HuH-7 (cell line): ENCODE measurements at regions not wholly inside any gene's neighbourhood (a gene's known extent, or its start where the extent isn't known, plus 50 kb on each side); places are given as distances from the start of the nearest gene placed in this dataset.
"Not testable (repeated sequence)": the region's sequence is repeated elsewhere in the genome, so short reads cannot be mapped to it uniquely, and the experiment has no call there.

Source experiments
- DNase-seq: peaks from one replicate; pipeline ENCODE4 v3.0.0; 2011; ENCODE audit warnings: low spot score

DNA sequence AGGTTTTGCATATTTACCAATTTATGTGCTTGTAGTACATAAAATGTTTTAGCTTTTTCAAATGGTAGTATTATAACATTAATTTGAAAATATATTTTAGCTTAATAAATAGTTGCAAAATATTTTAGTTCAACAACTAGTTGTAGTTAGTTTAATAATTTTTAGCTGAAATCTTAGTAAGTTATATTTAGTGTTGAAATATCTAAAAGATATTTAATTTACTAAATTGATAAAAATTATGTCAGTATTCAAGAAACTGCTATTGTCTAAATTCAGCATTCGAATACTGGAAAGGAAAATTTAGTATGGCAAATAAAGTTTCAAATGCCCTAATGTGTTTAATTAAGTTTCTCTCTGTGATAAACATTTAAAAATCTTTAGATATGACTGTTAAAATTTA, 754.5 kb upstream of the MIR17HG start:
- DNase-seq = no peak

DNA sequence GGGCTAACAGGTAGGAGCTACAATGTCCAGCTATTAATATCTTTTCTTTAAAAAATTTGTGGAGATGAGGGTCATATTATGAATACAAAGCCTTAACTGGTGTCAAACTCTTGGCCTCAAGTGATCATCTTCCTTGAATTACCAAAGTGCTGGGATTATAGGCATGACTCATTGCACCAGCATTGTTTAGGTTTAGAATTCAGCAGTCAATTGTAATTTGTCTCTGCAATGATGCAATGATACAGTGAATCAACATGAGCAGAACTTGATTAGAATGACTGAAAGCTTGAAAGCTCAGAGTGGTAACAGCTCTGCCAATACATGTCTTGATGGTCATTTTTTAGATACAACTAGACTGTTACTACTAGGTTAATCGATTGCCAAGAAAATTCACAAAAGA, 752.8 kb upstream of the MIR17HG start:
- no peak for DNase-seq

DNA sequence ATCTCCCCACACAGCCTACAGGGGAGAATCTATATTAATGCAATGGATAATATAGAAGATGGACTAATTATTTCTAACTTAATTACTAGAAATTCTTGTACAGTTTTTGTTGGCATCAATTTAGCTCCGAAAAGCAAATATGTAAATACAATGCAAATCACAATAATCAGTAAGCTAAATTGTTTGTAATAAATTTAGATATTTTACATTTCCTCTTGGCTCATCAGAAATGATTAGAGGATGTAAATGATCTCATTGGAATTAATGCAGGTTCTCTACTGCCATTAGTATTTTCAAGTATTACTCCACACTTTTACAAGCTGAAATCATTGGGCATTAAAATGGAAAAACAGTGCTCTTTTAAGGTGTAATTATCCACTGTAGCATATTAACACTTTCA, 741.8 kb upstream of the MIR17HG start:
- no peak for DNase-seq

DNA sequence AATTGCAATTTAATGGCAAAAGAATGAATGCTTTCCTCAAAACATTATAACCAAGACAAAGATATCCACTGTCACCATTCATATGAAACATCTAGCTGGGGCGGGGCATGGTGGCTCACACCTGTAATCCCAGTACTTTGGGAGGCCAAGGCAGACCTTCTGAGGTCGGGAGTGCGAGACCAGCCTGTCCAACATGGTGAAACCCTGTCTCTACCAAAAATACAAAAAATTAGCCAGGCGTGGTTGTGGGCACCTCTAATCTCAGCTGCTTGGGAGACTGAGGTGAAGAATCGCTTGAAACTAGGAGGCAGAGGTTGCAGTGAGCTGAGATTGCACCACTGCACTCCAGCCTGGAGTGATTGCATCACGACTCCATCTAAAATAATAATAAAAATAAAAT, 740.6 kb upstream of the MIR17HG start:
- DNase-seq = not testable (repeated sequence)

DNA sequence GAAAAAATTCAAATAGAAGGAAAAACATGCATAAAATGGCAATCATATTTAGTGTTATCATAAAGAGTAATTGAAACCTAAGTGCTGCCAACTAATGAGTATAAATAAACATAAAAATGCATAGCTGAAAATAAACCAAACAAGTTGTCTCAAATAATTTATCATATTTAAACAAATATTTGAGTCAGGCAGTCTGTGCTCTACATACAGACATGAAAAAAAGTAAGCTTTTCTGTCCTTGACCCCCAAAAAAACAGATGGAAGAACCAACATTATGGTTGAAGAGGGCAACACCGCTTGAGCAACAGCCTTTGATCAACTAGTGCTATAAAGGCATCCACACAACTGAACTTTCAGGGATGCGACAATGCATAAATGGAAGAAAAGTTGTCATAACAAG, 735.1 kb upstream of the MIR17HG start:
- no peak for DNase-seq

DNA sequence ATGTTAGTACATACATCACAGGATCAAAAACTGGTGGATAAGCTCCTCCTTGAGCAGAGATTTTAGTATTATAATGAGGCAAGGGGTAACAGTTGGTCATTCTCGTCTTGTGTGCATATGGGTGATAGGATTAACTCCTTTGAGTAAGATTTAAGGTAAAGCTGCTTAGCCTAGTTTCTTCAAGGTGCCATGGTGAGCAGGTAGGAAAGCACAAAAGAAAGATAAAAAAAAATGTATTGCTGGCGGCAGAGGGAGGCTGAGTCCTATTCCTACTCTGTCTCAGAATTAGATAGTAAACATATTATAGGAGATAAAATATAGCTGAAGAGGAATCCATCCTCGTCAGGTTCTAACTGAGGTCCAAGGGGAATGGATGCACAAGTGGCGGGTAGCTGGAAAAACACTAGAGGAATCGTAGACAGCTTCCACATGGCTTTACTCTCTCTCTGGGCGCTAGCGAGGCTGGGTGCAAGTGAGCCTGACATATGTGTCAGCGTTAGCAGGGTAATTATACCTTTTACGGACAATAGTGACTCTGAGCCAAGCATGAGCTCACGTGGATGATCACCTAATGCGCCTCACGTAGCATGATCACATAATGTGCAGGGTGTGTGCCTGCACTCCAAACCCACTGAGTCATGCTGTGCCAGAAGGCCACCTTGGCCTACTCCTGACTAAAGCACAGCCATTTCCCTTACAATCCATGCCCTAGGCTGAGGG, 734.3 kb upstream of the MIR17HG start:
- no peak for DNase-seq

DNA sequence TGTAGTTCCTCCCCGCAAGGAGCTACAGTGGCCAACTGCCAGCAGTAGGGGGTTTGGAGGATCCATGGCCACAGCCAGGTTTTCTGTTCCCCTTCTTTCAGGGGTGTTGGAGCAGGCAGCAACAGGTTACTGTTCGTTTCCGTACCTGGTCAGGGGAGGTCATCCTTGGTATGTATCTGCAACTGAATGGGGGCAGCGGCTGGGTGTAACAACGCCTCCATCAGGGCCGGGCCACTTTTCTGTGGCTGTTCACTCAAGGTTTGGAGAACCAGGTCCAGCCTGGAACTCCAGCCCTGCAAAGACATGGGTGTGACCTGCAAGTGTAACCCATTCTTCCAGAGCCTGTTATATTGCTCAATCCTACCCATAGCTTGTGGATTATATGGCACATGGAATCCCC, 732.3 kb upstream of the MIR17HG start:
- no peak for DNase-seq

DNA sequence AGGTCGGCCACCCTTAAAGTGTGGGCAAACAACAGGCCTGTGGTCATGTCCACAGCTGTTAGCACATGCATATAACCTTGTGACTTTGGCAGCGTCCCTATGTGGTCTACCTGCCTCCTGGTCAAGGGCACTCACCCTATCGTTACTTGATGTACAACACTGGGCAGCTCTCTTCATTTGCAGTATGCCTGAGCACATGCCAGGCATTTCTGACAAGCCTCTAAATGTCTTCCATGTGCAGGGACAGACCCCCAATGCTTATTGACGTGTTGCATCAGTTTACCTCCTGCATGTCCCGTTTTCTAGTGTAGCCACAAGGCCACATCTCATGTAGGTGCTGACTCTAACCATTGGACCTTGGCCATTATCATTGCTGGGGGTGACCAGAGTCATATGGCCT, 731.7 kb upstream of the MIR17HG start:
- no peak for DNase-seq

DNA sequence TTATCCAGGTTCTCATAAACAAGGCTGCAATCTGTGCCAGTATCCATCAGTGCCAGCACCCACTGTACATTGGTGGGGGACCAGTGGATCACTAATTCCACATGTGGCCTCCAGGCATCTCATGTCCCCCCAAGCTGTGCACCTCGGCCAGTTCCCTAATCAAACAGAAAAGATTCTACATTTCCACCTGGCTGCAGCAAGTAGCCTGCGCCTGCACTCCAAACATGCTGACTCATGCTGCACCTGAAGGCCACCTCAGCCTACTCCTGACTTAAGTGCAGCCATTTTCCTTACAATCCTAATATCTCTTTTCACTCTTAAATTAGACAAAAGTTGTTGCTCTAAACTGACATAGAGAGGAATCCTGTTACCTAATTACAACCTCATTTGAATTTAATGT, 729.4 kb upstream of the MIR17HG start:
- DNase-seq = no peak

DNA sequence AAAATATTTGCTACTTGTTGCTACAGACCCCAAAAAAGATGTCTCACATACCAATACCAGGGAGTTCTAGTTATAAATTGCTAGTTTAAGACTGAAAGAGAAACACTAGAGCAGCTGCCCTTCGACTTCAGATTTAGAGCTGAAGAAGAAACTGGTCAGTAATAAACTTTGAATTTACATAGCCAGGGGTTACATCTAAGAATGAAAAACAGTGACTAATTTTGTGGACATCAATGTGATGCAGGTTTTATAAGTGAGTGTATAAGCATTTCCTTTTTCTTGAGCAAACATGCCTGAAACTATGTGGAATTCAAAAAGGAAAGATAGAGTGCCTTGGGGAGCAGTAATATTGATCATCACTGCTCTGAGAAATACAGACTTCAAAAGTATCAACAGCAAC, 724.9 kb upstream of the MIR17HG start:
- no peak for DNase-seq

DNA sequence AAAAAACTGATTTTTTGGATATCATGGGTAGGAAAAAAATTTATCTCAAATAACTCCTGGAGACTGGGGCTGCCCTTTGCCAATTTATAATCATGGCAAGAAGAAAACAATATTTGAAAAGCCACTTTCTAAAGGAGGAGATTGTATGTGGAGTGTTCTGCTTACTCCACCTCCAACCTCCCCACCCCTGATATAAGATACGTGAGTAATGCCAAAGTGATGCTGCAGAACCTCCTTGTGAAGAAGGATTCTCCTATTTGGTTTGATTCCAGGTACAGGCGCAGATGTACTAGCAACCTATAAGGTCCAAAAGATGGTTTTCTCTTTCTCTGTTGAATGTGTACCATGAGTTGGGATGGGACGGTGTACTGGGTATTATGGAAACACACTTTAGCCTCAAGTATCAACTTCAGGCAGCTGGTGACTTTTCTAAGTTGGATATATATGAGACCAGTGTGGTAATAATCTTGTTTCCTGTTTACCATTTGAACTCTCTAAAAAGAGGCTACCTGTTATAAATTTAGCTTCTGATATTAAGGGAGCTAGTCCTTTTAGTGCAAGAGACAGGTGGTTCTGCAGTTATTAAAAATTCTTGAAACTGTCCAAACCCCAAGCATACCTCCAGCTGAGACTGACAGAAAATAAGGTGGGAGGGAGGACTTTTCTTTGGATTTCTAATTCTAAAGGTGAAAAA, 724.0 kb upstream of the MIR17HG start:
- DNase-seq = no peak

DNA sequence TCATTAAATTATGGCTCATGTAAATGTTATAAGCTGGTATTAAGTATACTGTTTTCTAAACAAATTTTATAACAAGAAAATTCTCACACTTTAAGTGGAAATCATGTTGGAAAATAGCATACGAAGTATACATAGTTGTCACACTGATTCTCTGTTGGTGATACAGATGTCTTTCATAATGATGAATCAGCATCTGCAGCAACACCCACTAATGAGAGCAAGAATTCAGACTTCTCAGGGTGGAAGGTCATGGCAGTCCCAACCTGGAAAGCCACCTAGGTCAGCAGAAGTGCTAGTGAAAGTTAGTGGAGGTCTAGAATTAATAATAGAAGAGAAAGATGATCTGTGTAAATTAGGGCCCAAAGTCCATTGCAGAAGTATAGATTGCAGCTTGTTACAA, 719.7 kb upstream of the MIR17HG start:
- DNase-seq = no peak

DNA sequence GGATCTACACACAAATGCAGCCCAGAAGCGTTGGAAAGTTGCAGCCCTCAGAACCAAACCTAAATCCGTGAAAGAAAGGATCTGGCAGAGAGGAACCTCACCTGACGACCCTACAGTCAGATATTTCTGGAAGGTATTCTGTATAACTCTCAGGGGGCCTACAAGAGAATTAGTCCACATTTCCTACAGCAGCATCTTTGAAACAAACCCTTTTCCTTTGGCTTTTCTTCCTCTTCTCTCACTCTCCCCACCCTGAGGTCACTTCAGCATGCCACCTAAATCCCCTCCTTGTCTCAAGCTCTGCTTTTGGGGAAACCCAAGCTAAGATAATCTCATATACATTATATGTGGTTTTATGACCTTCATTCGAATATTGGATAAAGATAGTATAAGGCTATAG, 719.0 kb upstream of the MIR17HG start:
- no peak for DNase-seq

DNA sequence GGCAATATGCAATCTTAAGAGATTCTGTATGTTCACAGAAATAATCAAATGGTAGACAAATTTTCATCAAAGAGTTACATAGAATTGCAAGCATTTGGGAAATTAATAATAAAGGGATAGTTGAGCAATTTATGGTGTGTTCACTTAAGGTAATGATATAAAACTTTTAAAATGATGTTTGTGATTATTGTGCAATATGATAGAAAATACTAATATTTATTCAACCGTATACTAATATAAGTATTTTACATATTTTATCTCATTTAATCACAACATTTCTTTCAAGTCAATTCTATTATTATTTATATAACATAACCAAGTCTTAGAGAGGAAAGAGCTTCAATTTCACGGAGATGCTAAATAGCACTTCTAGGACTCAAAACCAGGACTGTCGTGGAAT, 716.8 kb upstream of the MIR17HG start:
- no peak for DNase-seq

DNA sequence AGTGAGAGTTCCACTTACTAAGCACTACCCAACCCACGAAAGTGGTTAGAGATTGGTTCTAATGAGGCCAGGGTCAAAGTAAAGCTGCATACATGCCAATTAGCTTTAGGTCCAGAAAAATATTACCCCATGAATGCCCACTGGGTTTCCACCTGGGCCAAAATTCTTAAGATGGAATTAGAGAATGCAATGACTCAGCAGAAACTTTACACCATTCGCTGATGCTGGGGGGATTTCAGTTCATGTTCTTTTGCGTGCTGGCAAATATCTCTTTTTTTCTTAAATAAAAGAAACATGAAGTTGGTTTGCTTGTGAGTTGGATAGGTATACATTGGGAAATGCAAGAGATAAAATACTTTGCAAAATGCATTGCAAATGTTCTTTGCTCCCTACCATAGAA, 715.3 kb upstream of the MIR17HG start:
- no peak for DNase-seq

DNA sequence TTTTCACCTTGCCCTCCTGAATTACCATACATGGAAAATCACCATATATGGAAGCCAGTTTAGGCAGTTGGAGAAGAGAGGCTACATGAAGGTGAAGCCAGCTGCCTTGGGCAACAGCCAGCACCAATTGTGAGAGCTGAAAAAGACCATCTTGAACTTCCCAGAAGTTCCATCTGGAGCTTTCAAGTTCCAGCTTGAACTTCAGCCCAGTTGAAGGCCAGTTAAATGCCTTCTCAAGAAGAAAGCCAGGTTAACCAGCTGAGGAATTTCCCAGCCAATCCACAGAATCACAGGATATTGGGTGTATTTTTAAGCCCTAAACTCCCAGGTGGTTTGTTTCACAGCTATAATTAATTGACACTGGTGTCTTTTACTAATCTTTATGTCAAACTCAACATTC, 713.6 kb upstream of the MIR17HG start:
- DNase-seq = no peak

DNA sequence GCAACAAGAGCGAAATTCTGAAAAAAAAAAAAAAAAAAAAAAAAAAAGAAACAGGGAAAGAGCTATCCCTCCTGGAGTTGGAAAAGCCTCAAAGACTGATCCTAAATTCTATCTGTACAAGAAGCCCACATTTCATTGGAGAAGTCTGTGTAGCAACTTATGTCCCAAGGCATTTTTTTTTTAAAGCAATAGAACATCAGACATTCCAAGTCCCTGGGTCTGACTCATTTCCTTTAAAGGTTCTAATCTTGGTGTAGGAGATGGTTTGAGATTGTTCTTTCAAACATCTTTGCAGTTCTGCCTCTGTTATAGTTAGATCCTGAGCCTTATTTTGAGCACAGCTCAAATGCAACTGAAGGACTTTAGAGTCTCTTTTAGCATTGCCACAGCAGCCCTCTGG, 706.5 kb upstream of the MIR17HG start:
- DNase-seq = no peak

DNA sequence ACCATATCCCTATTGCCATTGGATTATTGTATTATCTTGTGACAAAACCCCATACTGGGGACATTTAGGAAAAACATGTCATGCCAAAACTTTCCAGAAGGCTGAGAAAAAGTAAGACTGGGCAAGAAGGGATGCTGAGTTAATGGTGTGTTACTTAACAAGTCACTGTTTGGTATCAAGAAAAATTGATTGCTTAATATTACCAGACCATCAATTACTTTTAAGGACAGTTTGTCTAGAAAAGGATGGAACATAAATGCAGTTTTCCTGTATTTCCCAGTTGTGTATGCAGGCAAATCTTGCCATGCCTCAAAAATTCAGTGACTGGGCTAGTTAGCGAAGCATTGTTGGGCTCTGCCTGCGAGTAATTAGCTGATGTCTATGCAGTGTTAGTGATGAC, 705.6 kb upstream of the MIR17HG start:
- DNase-seq = no peak

DNA sequence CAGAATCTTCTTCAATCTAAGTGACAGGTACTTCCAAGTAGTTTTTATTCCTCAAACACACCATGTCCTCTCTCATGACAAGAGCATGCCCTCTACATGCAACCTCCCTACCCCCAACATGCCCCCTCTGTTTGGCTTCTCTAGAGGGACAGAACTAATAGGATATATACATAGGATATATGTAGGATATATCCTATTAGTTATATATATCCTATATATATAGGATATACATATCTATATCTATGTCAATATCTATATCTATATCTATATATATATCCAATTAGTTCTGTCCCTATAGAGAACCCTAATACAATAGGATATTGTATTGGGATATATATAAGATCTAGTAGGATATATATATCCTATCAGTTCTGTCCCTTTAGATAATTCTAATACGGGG, 701.9 kb upstream of the MIR17HG start:
- no peak for DNase-seq

DNA sequence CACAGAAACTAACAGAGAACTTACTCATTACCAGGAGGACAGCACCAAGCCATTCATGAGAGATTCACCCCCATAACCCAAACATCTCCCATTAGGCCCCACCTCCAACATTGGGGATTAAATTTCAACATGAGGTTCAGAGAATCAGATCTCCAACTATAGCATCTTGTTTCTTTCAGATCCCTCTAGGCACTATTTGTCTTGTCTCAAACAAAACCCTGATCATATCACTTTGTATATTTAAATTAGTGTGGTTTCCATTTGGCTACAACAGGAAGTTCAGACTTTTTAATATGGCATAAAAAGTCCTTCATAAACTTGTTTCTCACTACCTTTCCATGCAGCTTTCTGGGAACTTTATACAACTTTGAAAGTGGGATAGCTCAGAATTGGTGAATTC, 699.0 kb upstream of the MIR17HG start:
- DNase-seq = no peak

DNA sequence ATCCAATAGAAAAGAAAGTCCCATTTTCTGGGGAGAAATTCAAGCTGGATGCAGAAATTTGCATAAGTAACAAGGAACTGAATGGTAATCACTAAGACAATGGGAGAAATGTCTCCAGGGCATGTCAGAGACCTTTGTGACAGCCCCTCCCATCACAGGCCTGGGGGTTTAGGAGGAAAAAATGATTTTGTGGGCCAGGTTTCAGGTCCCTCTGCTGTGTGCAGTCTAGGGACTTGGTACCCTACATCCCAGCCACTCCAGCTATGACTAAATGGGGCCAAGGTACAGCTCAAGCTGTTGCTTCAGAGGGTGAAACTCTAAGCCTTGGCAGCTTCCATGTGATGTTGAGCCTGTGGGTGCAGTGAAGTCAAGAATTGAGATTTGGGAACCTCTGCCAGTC, 695.5 kb upstream of the MIR17HG start:
- DNase-seq = no peak

DNA sequence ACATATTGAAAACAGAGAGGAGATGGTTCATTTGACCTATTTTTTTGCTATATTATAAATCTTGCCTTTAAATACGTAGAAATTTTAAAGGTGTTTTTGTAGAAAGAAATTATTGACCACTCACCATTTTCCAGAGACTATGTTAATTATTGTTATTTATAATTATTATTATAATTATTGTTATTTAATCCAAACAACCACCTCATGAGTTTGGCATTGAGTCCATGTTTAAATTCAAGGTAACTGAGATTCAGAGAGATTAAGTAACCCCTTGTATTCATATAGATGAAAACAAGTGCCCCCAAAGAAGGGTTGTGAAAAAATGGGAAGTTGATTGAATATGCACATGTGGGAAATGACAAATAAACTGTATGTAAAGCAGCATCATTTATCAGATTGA, 692.5 kb upstream of the MIR17HG start:
- no peak for DNase-seq

DNA sequence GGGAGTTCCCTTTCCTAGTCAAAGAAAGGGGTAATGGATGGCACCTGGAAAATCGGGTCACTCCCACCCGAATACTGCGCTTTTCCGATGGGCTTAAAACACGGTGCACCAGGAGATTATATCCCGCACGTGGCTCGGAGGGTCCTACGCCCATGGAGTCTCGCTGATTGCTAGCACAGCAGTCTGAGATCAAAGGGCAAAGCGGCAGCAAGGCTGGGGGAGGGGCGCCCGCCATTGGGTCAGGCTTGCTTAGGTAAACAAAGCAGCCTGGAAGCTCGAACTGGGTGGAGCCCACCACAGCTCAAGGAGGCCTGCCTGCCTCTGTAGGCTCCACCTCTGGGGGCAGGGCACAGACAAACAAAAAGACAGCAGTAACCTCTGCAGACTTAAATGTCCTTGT, 683.3 kb upstream of the MIR17HG start:
- DNase-seq = not testable (repeated sequence)

DNA sequence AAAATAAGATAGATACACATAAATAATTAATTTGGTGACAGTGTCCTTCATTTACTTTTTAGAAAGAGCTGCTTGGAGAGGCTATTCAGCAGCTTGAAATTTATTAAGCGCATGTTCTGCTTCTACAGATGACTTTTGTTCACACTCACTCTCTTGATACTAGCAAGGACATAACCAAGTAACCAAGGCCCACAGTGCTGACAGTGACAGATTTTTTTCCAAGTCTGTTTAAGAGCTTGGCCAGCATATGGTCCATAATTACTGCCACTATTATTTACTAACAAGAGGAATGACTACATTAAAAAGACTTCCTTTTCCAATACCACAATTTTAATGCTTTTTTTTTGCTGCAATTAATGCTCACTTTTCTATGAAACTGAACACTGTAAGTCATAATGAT, 673.7 kb upstream of the MIR17HG start:
- DNase-seq = no peak
